Heart right ventricle (tissue), 16 donors: ENCODE measurements at regions not wholly inside any gene's neighbourhood (a gene's known extent, or its start where the extent isn't known, plus 50 kb on each side); places are given as distances from the start of the nearest gene placed in this dataset.

Experiments
- ATAC-seq, 8 donors: fragments of 200-7000 bp; cut with Tn5 transposase; one replicate each; pipeline ENCODE4 v1.9.1; 2020; ENCODE audit warnings: mild to moderate bottlenecking in 8 of 8, moderate library complexity in 8 of 8, moderate number of reproducible peaks in 1 of 8
- DNase-seq, 2 donors: peaks; one replicate each; pipeline ENCODE4 v3.0.0-alpha.2; 2020
- H3K27ac ChIP-seq, 10 donors: fragments of 200-600 bp; sonication (generic) in 2 of 10; one replicate each; pipeline versions ENCODE4 v1.5.0 to v1.8.0; 2020 to 2022; ENCODE audit warnings: mild to moderate bottlenecking in 3 of 10
- H3K27me3 ChIP-seq, 7 donors: fragments of 200-600 bp; one replicate each; pipeline ENCODE4 v1.8.0; 2021 to 2022; ENCODE audit warnings: mild to moderate bottlenecking in 2 of 7
- H3K36me3 ChIP-seq, 9 donors: fragments of 200-600 bp; sonication (generic) in 1 of 9; one replicate each; pipeline versions ENCODE4 v1.5.0 to v1.8.0; 2020 to 2022; ENCODE audit warnings: mild to moderate bottlenecking in 2 of 9
- H3K4me1 ChIP-seq, 9 donors: fragments of 200-600 bp; sonication (generic) in 1 of 9; one replicate each; pipeline versions ENCODE4 v1.5.0 to v1.8.0; 2020 to 2022; ENCODE audit warnings: mild to moderate bottlenecking in 4 of 9
- H3K4me3 ChIP-seq, 10 donors: fragments of 200-600 bp; sonication (generic) in 2 of 10; one replicate each; pipeline versions ENCODE4 v1.5.0 to v1.8.0; 2020 to 2022; ENCODE audit warnings: mild to moderate bottlenecking in 7 of 10, moderate library complexity in 2 of 10
- H3K9me3 ChIP-seq, 11 donors: fragments of 200-600 bp in 10 of 11; sonication (generic) in 2 of 11; one replicate each; pipeline versions ENCODE4 v1.5.0 to v1.8.0; 2013 to 2022; ENCODE audit warnings: mild to moderate bottlenecking in 2 of 11, control low read depth in 1 of 11, moderate library complexity in 1 of 11
- WGBS, 2 donors: extraction: QIAGEN DNeasy Blood & Tissue Kit; methylation state at CpG; one replicate each; pipeline ENCODE4 v1.1.7; 2013; ENCODE audit warnings: inconsistent platforms in 1 of 2; 5-methylcytosine and 5-hydroxymethylcytosine counted together
- intact Hi-C, 10 donors: fragments of 100-400 bp; cut with DNase I; formaldehyde crosslinking; loops; one replicate each; pipeline versions ENCODE4 v1.11.1 to v1.14.2; 2022
- TF ChIP-seq, protein P1 (sequence below), 9 donors: fragments of 200-600 bp; sonication (generic) in 2 of 9; IDR thresholded peaks; one replicate each; pipeline versions ENCODE4 v1.5.0 to v1.8.0; 2021 to 2022; ENCODE audit warnings: antibody characterized with exemption in 9 of 9, mild to moderate bottlenecking in 5 of 9, moderate library complexity in 1 of 9
- donor health status: Arrhythmogenic right ventricular cardiomyopathy.
- donor health status: ischemic (EF 13 %, LVEDD 7.1; RV severe dilation, severe dysfunction).
- donor health status: healthy with polysubstance abuse.
- donor health status: DM: no; HTN: yes; CAD: no.
- donor health status: DM: no; HTN: no; CAD: no.
- donor health status: ischemic (EF 25% LVEDD 6.9; RV normal size, moderate dysfunction).
- donor health status: ischemic (EF 25% LVEDD 5.7; RV mildly dilated, moderate dysfunction).
- donor health status: healthy.
- donor health status: DM: yes; HTN: yes; CAD: no.
- donor health status: Ischemic cardiomyopathy.
- donor health status: ischemic (EF 35%, LVEDD 5.7; RV mildly dilated, moderate dysfunction).
- donor health status: nonischemic (EF 11% LVEDD 7.7; RV severe dilation, severe dysfunction).
- donor health status: DM: yes; HTN: yes; CAD: no.
- donor health status: PGD.
- donor health status: ischemic (EF 29% LVEDD 5.4; RV normal size, mild dysfunction).
- donor health status: nonischemic (EF 23%, LVEDD 6.1; RV moderate dilation, normal function).

DNA sequence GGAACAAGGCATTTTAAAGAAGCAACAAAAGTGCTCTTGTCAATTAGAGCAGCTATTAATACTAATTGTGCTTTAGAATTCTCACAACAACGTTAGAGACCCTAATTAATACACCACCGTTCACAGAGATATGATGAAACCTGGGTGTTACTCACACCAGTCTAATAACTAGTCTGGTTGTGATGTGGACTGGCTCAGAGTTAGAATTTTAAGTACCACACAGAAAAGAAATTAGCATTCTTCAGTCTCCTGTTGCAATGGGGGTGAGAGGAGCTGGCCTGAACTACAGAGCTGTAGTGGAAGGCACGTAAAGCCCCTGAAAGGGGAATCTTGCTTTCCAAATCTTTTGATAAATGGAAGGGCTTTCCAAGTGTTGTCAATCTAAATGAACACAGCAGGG lies 240.8 kb upstream of the TOX3 start:
- Histone ChIP-seq H3K36me3 (no peaks in the 10 kb centered on the region), H3K4me1 (no peaks in the 10 kb centered on the region), H3K27me3 (peaks cover 0 to 15% (median 0%) of the 10 kb centered on the region in 7 donors), H3K27ac (no peak overlapping the region), H3K4me3 (no peak overlapping the region), H3K9me3 (peaks cover 0 to 5% (median 0%) of the 10 kb centered on the region in 11 donors)
- TF ChIP-seq, protein P1, sequence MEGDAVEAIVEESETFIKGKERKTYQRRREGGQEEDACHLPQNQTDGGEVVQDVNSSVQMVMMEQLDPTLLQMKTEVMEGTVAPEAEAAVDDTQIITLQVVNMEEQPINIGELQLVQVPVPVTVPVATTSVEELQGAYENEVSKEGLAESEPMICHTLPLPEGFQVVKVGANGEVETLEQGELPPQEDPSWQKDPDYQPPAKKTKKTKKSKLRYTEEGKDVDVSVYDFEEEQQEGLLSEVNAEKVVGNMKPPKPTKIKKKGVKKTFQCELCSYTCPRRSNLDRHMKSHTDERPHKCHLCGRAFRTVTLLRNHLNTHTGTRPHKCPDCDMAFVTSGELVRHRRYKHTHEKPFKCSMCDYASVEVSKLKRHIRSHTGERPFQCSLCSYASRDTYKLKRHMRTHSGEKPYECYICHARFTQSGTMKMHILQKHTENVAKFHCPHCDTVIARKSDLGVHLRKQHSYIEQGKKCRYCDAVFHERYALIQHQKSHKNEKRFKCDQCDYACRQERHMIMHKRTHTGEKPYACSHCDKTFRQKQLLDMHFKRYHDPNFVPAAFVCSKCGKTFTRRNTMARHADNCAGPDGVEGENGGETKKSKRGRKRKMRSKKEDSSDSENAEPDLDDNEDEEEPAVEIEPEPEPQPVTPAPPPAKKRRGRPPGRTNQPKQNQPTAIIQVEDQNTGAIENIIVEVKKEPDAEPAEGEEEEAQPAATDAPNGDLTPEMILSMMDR (IDR thresholded peaks at IDR 0.05): no peak
- ATAC-seq (no peak), DNase-seq (no peak)
- 44 to 55% methylated on average over 3 of the region's 3 CpGs for WGBS, 2 donors
- intact Hi-C loops: no loop called here

DNA sequence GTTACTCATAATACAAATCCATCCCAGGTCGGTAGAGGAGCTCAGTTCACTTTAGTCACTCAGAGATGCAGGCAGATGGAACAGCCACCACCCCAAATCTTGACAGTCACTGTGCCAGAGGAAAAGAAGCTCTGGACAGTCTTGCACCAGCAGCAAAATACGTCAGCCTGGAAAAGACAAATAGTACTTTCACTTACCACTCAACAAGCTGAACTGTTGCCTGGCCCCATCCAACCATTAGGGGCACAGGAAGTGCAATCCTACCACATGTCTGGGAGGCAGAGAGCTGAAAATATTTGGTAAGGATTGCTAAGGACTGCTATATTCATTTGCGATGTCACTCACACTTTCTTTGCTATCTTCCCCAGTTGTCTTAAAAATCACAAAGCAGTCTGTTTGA lies 239.1 kb upstream of the TOX3 start:
- 49 to 59% methylated on average over 3 of the region's 3 CpGs for WGBS, 2 donors

DNA sequence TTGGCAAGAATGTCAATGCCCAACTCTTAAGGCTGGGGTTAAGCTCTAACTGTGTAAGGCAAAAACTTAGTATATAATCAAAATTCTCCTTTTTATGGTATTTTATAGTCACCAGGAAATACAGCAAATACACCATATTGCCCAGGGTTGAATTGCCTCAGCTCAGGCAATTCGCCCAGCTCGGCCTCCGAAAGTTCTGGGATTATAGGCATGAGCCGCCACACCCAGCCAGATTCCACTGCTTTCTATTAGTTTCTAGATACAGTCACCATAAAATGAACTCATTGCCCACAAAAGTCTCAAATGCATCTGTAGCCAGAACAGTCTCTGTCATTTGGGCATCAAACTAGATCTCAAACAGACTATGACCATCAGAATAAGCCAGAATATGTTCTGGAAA lies 238.7 kb upstream of the TOX3 start:
- H3K4me3 ChIP-seq: no peak overlapping the region
- H3K9me3 ChIP-seq: peaks cover 0 to 5% (median 0%) of the 10 kb centered on the region in 11 donors
- TF ChIP-seq, protein P1 (IDR thresholded peaks at IDR 0.05): no peak
- DNase-seq (no peak), ATAC-seq (no peak)
- 87 to 91% methylated on average over 4 of the region's 4 CpGs for WGBS, 2 donors
- no peak overlapping the region for H3K27ac ChIP-seq
- intact Hi-C loops: no loop called here
- peaks cover 0 to 15% (median 0%) of the 10 kb centered on the region in 7 donors for H3K27me3 ChIP-seq
- no peaks in the 10 kb centered on the region for H3K4me1 ChIP-seq
- H3K36me3 ChIP-seq: no peaks in the 10 kb centered on the region

More for the DNA sequence above, 239.1 kb upstream of the TOX3 start:
- Histone ChIP-seq H3K27ac (no peak overlapping the region), H3K9me3 (peaks cover 0 to 5% (median 0%) of the 10 kb centered on the region in 11 donors), H3K4me1 (no peaks in the 10 kb centered on the region), H3K27me3 (peaks cover 0 to 15% (median 0%) of the 10 kb centered on the region in 7 donors), H3K36me3 (no peaks in the 10 kb centered on the region), H3K4me3 (no peak overlapping the region)
- TF ChIP-seq, protein P1 (IDR thresholded peaks at IDR 0.05): no peak
- ATAC-seq: no peak
- intact Hi-C loops: no loop called here
- no peak for DNase-seq

DNA sequence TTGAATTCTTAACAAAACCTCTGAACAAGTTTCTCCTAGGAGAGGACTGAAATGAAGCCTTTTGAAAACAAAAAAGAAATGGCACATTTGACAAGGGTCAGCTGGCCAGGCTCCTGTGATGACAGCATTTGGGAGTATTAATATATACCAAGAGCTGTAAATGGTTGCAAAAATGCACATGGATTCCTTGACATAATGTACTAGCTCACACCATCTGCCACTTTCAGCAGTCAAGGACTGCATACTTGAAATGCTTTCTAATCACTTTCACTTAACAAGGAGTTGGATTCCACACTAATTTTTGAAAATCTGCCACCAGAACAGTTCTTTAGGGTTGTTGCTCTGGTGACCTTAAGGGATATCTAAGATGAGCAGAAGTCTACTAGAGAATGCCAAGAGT lies 236.7 kb upstream of the TOX3 start:
- Histone ChIP-seq H3K9me3 (no peaks in the 10 kb centered on the region), H3K4me1 (no peaks in the 10 kb centered on the region), H3K27ac (no peak overlapping the region), H3K27me3 (peaks cover 0 to 15% (median 0%) of the 10 kb centered on the region in 7 donors), H3K36me3 (no peaks in the 10 kb centered on the region), H3K4me3 (no peak overlapping the region)
- ATAC-seq (no peak), DNase-seq (no peak)
- intact Hi-C loops: no loop called here
- TF ChIP-seq, protein P1 (IDR thresholded peaks at IDR 0.05): no peak
